ENCODE measurements at regions not wholly inside any gene's neighbourhood (a gene's known extent, or its start where the extent isn't known, plus 50 kb on each side); places are given as distances from the start of the nearest gene placed in this dataset.

DNA sequence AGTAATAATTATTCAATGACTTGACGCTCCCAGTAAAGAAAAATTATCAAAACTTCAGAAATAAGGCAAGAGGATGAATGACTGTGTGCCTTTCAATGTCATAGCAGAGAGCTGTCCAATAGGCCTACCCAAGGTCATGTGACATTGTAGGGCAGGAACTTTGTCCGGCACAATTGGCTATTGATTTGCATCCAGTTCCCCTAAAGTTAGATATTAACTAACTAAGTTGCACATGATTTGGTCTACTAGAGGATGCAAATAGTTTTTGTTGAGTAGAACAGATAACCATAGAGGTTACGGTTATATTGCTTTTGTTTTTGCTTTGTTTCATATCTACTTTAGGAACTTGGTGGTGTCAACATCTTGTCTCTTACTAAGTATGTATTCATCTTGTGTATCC lies 127.9 kb upstream of the PFN2 start:
- TF ChIP-seq, protein P1, sequence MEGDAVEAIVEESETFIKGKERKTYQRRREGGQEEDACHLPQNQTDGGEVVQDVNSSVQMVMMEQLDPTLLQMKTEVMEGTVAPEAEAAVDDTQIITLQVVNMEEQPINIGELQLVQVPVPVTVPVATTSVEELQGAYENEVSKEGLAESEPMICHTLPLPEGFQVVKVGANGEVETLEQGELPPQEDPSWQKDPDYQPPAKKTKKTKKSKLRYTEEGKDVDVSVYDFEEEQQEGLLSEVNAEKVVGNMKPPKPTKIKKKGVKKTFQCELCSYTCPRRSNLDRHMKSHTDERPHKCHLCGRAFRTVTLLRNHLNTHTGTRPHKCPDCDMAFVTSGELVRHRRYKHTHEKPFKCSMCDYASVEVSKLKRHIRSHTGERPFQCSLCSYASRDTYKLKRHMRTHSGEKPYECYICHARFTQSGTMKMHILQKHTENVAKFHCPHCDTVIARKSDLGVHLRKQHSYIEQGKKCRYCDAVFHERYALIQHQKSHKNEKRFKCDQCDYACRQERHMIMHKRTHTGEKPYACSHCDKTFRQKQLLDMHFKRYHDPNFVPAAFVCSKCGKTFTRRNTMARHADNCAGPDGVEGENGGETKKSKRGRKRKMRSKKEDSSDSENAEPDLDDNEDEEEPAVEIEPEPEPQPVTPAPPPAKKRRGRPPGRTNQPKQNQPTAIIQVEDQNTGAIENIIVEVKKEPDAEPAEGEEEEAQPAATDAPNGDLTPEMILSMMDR (conservative IDR thresholded peaks at IDR 0.05; ENCODE audit: low read depth, low read length): no peak
- no peak for TF ChIP-seq EZH2 (IDR thresholded peaks at IDR 0.05; ENCODE audit: borderline replicate concordance, low read depth, low read length, poor library complexity, severe bottlenecking)
